ENCODE measurements at regions not wholly inside any gene's neighbourhood (a gene's known extent, or its start where the extent isn't known, plus 50 kb on each side); places are given as distances from the start of the nearest gene placed in this dataset.

DNA sequence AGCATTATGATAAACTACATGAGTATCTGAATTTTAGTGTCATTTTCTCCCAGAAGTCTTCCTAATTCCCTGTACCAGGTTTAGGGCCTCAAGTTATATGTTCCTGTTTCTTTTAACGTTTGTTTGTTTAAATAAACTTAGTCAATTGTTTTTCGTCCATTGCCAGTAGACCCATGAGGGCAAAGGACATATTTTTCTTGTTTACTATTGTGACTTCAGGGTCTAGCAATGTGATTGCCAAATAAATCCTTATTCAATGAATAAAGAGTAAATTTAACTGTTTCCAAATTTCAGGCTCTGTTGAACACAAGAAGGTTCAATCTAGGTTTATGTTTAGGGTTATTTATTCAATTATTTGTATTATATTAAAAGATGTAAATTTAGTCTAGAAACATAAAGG, 391.6 kb upstream of the MGAT4C start:
- Mint-ChIP-seq H3K9me3 (peaks cover 0 to 17% (median 3%) of the 10 kb centered on the region in 7 donors), H3K36me3 (no peaks in the 10 kb centered on the region), H3K27me3 (no peaks in the 10 kb centered on the region), H3K4me1 (no peaks in the 10 kb centered on the region), H3K27ac (no peak overlapping the region), H3K4me3 (no peak overlapping the region)
- ATAC-seq (ENCODE audit: low read depth in 2 of 2), result no peak
- DNase-seq, result no peak
- Histone ChIP-seq H3K27ac (ENCODE audit: insufficient read depth, low read length, poor library complexity, severe bottlenecking) (no peak overlapping the region), H3K9me3 (ENCODE audit: control insufficient read depth in 2 of 2, low read length in 2 of 2) (peaks cover 0 to 5% of the 10 kb centered on the region in 2 experiments), H3K4me3 (ENCODE audit: low read depth, low read length) (no peak overlapping the region), H3K36me3 (ENCODE audit: control insufficient read depth, insufficient read depth, low read length) (no peaks in the 10 kb centered on the region), H3K27me3 (ENCODE audit: control insufficient read depth, insufficient read depth, low read length) (no peaks in the 10 kb centered on the region), H3K4me1 (ENCODE audit: control insufficient read depth, insufficient read depth, low read length, poor library complexity, severe bottlenecking) (no peaks in the 10 kb centered on the region)

DNA sequence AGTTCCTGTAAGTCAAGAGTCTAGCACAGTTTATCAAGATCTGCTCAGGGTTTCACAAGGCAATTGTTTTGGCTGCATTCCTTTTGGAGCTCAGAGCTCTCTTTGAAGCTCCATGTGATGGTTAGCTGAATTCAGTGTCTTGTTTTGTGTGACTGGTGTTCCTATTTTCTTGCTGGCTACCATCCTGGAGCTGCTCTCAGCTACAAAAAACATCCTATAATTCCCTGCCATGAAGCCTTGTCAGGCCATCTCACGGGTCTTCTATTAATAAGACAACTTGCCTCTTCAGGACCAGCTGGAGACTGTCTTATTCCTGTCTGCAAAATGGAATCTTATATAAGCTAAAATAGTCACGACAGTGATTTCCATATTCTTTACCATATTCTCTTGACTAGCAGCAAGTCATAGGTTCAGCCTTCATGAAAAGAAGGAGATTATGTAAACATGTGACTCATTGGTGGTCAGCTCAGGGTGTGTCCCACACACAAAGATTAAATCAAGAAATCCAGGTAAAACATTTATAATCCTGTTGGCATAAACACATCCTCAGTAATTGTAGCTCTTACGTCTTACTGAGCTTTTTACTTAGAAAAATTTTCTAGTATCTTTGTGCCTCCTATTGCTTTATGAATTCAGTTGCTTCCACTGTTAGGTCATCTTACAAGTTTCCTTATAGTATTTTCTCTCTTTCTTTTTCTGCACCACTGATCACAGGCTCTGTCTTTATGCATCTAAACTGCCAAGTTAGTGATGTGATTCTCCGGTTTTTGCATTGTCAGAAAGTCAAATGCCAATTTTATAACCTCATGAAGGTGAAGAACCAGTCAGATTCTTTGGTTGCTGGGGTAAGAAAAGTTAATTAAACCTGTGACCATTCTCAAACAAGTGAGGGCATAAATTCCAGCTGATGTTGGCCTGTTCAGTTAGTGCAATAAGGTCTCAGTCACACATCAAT, 378.5 kb upstream of the MGAT4C start:
- no peaks in the 10 kb centered on the region for H3K27me3 ChIP-seq (ENCODE audit: control insufficient read depth, insufficient read depth, low read length)
- no peak overlapping the region for H3K27ac ChIP-seq (ENCODE audit: insufficient read depth, low read length, poor library complexity, severe bottlenecking)
- no peaks in the 10 kb centered on the region for H3K4me1 ChIP-seq (ENCODE audit: control insufficient read depth, insufficient read depth, low read length, poor library complexity, severe bottlenecking)
- H3K4me3 Mint-ChIP-seq, result no peak overlapping the region
- no peaks in the 10 kb centered on the region for H3K27me3 Mint-ChIP-seq
- no peak overlapping the region for H3K4me3 ChIP-seq (ENCODE audit: low read depth, low read length)
- DNase-seq (no peak), ATAC-seq (ENCODE audit: low read depth in 2 of 2) (no peak)
- no peaks in the 10 kb centered on the region for H3K36me3 Mint-ChIP-seq
- H3K36me3 ChIP-seq (ENCODE audit: control insufficient read depth, insufficient read depth, low read length), result no peaks in the 10 kb centered on the region
- H3K27ac Mint-ChIP-seq, result no peak overlapping the region
- peaks cover 3 to 14% (median 4%) of the 10 kb centered on the region in 7 donors for H3K9me3 Mint-ChIP-seq
- H3K4me1 Mint-ChIP-seq, result no peaks in the 10 kb centered on the region
- peaks cover 0 to 3% of the 10 kb centered on the region in 2 experiments for H3K9me3 ChIP-seq (ENCODE audit: control insufficient read depth in 2 of 2, low read length in 2 of 2)

DNA sequence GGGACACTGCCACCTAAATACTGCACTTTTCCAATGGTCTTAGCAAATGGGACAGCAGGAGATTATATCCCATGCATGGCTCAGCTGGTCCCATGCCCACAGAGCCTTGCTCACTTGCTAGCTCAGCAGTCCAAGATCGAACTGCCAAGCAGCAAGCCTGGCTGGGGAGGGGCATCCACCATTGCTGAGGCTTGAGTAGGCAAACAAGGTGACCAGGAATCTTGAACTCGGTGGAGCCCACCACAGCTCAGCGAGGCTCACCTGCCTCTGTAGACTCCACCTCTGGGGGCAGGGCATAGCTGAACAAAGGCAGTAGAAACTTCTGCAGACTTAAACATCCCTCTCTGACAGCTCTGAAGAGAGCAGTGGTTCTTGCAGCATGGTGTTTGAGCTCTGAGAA, 370.8 kb upstream of the MGAT4C start:
- H3K4me3 Mint-ChIP-seq, result no peak overlapping the region
- H3K4me1 ChIP-seq (ENCODE audit: control insufficient read depth, insufficient read depth, low read length, poor library complexity, severe bottlenecking), result no peaks in the 10 kb centered on the region
- peaks cover 0 to 2% of the 10 kb centered on the region in 2 experiments for H3K9me3 ChIP-seq (ENCODE audit: control insufficient read depth in 2 of 2, low read length in 2 of 2)
- H3K27ac ChIP-seq (ENCODE audit: insufficient read depth, low read length, poor library complexity, severe bottlenecking), result no peak overlapping the region
- H3K36me3 ChIP-seq (ENCODE audit: control insufficient read depth, insufficient read depth, low read length), result no peaks in the 10 kb centered on the region
- ATAC-seq (ENCODE audit: low read depth in 2 of 2) (no peak), DNase-seq (no peak)
- no peaks in the 10 kb centered on the region for H3K27me3 ChIP-seq (ENCODE audit: control insufficient read depth, insufficient read depth, low read length)
- H3K27ac Mint-ChIP-seq, result no peak overlapping the region
- H3K36me3 Mint-ChIP-seq, result no peaks in the 10 kb centered on the region
- no peaks in the 10 kb centered on the region for H3K27me3 Mint-ChIP-seq
- peaks cover 5 to 31% (median 16%) of the 10 kb centered on the region in 7 donors for H3K9me3 Mint-ChIP-seq
- peaks cover 0 to 2% (median 0%) of the 10 kb centered on the region in 4 donors for H3K4me1 Mint-ChIP-seq
- H3K4me3 ChIP-seq (ENCODE audit: low read depth, low read length), result no peak overlapping the region

DNA sequence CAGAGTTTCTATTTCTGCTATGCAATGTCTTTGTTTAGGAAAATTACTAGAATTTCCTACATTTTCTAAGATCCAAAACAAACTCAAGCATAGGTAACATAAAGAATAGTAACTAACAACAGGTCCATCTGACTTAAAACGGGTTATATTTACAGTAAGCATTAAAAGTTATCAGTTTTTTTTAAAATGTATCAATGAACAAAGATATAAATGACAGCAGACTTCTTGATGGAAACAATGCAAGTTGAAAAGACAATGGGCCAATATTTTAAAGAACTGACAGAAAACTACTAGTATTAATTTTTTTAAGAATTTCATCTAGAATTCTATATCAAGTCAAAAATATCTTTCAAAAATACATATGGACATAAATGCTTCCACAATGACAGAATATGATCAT, 367.1 kb upstream of the MGAT4C start:
- ATAC-seq (ENCODE audit: low read depth in 2 of 2) (no peak), DNase-seq (no peak)
- no peak overlapping the region for H3K27ac Mint-ChIP-seq
- H3K36me3 ChIP-seq (ENCODE audit: control insufficient read depth, insufficient read depth, low read length), result no peaks in the 10 kb centered on the region
- H3K27me3 Mint-ChIP-seq, result no peaks in the 10 kb centered on the region
- peaks cover 4 to 29% (median 11%) of the 10 kb centered on the region in 7 donors for H3K9me3 Mint-ChIP-seq
- no peak overlapping the region for H3K4me3 ChIP-seq (ENCODE audit: low read depth, low read length)
- H3K27me3 ChIP-seq (ENCODE audit: control insufficient read depth, insufficient read depth, low read length), result no peaks in the 10 kb centered on the region
- H3K9me3 ChIP-seq (ENCODE audit: control insufficient read depth in 2 of 2, low read length in 2 of 2), result peaks cover 0 to 4% of the 10 kb centered on the region in 2 experiments
- no peak overlapping the region for H3K27ac ChIP-seq (ENCODE audit: insufficient read depth, low read length, poor library complexity, severe bottlenecking)
- H3K4me1 ChIP-seq (ENCODE audit: control insufficient read depth, insufficient read depth, low read length, poor library complexity, severe bottlenecking), result no peaks in the 10 kb centered on the region
- H3K36me3 Mint-ChIP-seq, result no peaks in the 10 kb centered on the region
- no peak overlapping the region for H3K4me3 Mint-ChIP-seq
- peaks cover 0 to 2% (median 0%) of the 10 kb centered on the region in 4 donors for H3K4me1 Mint-ChIP-seq

DNA sequence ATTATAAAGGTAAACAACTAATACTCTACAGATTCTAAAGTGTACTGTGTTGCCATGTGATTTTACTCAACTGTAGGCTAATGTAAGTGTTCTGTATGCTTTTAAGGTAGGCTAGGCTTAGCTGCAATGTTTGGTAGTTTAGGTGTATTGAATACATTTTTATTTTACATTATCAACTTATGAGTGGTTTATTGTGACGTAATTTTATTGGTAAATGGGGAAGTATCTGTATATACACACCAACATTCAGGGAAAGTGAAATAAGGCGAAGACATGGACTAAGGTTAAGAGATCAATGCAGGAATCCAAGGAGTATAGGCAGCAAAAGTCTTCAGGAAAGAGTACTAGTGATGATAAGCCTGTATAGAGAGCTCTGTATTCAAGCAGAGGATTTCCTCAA, 365.8 kb upstream of the MGAT4C start:
- no peaks in the 10 kb centered on the region for H3K27me3 ChIP-seq (ENCODE audit: control insufficient read depth, insufficient read depth, low read length)
- Mint-ChIP-seq H3K9me3 (peaks cover 4 to 28% (median 10%) of the 10 kb centered on the region in 7 donors), H3K4me3 (no peak overlapping the region), H3K27ac (no peak overlapping the region), H3K4me1 (peaks cover 0 to 2% (median 0%) of the 10 kb centered on the region in 4 donors), H3K36me3 (no peaks in the 10 kb centered on the region), H3K27me3 (no peaks in the 10 kb centered on the region)
- no peaks in the 10 kb centered on the region for H3K4me1 ChIP-seq (ENCODE audit: control insufficient read depth, insufficient read depth, low read length, poor library complexity, severe bottlenecking)
- DNase-seq (no peak), ATAC-seq (ENCODE audit: low read depth in 2 of 2) (no peak)
- H3K27ac ChIP-seq (ENCODE audit: insufficient read depth, low read length, poor library complexity, severe bottlenecking), result no peak overlapping the region
- no peaks in the 10 kb centered on the region for H3K36me3 ChIP-seq (ENCODE audit: control insufficient read depth, insufficient read depth, low read length)
- peaks cover 0 to 4% of the 10 kb centered on the region in 2 experiments for H3K9me3 ChIP-seq (ENCODE audit: control insufficient read depth in 2 of 2, low read length in 2 of 2)
- H3K4me3 ChIP-seq (ENCODE audit: low read depth, low read length), result no peak overlapping the region

DNA sequence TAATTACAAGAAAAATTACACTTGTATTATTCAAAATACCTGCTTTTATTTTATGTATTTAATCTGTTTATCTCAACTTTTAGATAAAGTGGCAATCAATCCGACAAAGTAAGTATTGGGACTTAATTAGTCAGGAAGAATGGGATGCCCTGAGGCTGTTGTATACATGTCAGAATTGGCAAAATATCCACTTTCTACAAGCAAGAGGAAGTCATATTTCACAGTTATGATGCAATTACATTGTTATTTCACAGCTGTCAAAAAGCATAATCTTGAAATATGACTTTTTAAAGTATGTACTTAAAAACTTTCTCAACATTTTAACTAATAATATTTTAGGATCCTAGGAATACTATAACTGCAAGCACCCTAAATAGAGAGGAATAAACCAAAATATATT, 357.1 kb upstream of the MGAT4C start:
- Histone ChIP-seq H3K4me3 (ENCODE audit: low read depth, low read length) (no peak overlapping the region), H3K9me3 (ENCODE audit: control insufficient read depth in 2 of 2, low read length in 2 of 2) (no peaks in the 10 kb centered on the region), H3K27ac (ENCODE audit: insufficient read depth, low read length, poor library complexity, severe bottlenecking) (no peak overlapping the region), H3K36me3 (ENCODE audit: control insufficient read depth, insufficient read depth, low read length) (no peaks in the 10 kb centered on the region), H3K27me3 (ENCODE audit: control insufficient read depth, insufficient read depth, low read length) (no peaks in the 10 kb centered on the region), H3K4me1 (ENCODE audit: control insufficient read depth, insufficient read depth, low read length, poor library complexity, severe bottlenecking) (no peaks in the 10 kb centered on the region)
- ATAC-seq (ENCODE audit: low read depth in 2 of 2), result no peak
- Mint-ChIP-seq H3K4me3 (no peak overlapping the region), H3K27me3 (no peaks in the 10 kb centered on the region), H3K27ac (no peak overlapping the region), H3K36me3 (no peaks in the 10 kb centered on the region), H3K4me1 (no peaks in the 10 kb centered on the region), H3K9me3 (peaks cover 0 to 19% (median 3%) of the 10 kb centered on the region in 7 donors)
- DNase-seq, result no peak

DNA sequence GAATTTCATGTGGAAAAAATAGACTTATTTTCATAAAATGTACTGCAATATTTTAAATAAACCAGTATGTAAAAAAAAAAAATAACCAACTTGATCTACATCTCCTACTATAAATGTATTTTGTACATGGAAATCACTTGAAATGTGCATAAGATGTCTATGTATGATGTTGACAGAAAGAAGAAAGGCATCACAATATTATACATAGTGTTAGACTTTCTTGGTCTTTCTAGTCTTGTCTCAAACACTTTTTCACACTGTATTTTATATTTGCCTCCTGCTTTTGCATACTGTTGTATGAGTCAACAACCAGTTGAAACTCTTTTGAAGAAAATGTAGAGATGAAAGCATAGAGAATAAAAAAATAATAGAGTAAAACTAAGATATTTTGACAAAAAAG, 352.4 kb upstream of the MGAT4C start:
- H3K36me3 Mint-ChIP-seq, result no peaks in the 10 kb centered on the region
- Histone ChIP-seq H3K36me3 (ENCODE audit: control insufficient read depth, insufficient read depth, low read length) (no peaks in the 10 kb centered on the region), H3K4me3 (ENCODE audit: low read depth, low read length) (no peak overlapping the region), H3K27ac (ENCODE audit: insufficient read depth, low read length, poor library complexity, severe bottlenecking) (no peak overlapping the region), H3K27me3 (ENCODE audit: control insufficient read depth, insufficient read depth, low read length) (no peaks in the 10 kb centered on the region), H3K4me1 (ENCODE audit: control insufficient read depth, insufficient read depth, low read length, poor library complexity, severe bottlenecking) (no peaks in the 10 kb centered on the region), H3K9me3 (ENCODE audit: control insufficient read depth in 2 of 2, low read length in 2 of 2) (no peaks in the 10 kb centered on the region)
- no peaks in the 10 kb centered on the region for H3K4me1 Mint-ChIP-seq
- no peak overlapping the region for H3K4me3 Mint-ChIP-seq
- ATAC-seq (ENCODE audit: low read depth in 2 of 2) (no peak), DNase-seq (no peak)
- no peaks in the 10 kb centered on the region for H3K27me3 Mint-ChIP-seq
- peaks cover 0 to 15% (median 3%) of the 10 kb centered on the region in 7 donors for H3K9me3 Mint-ChIP-seq
- no peak overlapping the region for H3K27ac Mint-ChIP-seq
